ENCODE measurements at regions not wholly inside any gene's neighbourhood (a gene's known extent, or its start where the extent isn't known, plus 50 kb on each side); places are given as distances from the start of the nearest gene placed in this dataset.

- no peak for DNase-seq
These were observed 557.0 kb upstream of the IGFBP3 start for GRCh38 chr7:46478046-46478445.

DNA sequence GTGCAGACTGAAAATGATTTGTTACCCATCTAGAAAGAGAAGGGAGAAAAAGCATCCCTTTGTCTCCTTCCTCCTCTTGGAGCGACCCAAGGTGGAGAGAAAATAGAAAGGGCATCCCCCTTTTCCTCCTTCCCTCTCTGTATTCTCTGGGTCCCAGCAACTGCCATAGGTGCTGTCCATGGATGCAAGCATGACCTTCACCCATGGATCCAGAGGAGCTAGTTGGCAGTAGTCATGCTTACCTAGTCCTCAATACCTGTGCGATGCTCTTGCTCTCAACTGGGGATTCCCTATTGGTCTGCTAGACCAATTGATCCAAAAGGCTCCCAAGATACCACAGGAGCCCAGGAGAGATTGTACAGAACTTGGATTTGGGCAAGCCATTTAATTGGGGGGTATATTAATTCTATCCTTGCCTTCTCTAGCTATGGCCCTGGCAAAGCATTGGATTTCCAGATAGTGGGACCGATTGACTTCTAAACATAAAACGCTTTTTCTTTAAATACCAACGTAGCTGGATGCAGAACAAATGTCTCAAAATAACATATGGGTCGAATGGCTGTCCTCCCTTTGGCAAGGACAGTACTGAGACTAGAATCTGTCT is 547.8 kb upstream of the IGFBP3 start:
- no peak for DNase-seq

DNA sequence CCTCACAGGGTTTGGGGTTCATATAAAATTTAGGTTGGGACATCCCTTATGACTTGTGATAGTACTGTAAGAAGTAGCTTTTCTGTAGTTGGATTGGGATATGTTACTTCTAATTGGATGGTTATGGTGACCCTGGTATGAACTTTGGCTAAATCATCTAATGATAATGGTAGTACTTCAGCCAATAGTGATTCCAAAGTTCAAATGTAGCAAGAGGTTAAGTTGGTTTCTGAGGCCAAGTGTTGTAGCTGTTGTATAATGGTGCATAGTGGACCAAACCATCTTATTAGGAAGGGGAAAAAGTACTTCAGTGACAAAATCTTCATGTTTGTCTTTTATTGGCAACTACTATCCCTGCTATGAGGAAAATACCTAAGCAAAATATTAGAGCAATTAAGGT is 542.1 kb upstream of the IGFBP3 start:
- no peak for DNase-seq

- no peak for DNase-seq
These were observed 540.3 kb upstream of the IGFBP3 start for GRCh38 chr7:46461334-46461777.

DNA sequence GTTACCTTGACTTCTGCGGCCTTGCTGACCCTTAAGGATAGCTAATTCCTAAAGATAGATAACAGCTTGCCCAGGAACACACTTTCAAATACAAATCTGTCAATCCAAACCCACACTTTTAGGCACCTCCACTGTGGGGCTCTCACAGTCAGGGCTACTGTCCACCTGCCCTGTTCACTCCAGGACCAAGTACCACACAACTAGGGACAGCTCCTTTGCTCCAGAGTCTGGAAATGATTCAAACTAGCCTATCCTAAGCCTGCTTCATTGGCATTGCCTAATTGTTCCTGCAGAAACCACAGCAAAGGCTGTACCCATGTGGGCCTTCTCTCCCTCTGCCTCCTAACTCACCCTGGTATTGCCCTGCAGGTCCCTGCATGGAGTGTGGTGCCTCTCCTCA is 538.9 kb upstream of the IGFBP3 start:
- DNase-seq: no peak

- DNase-seq: no peak
These were observed 533.7 kb upstream of the IGFBP3 start for GRCh38 chr7:46454816-46455215.

GRCh38 chr7:46452561-46453135 is 531.6 kb upstream of the IGFBP3 start:
- no peak for DNase-seq

- no peak for DNase-seq
These were observed 530.8 kb upstream of the IGFBP3 start for GRCh38 chr7:46451846-46452245.

- DNase-seq: no peak
These were observed 529.8 kb upstream of the IGFBP3 start for GRCh38 chr7:46450886-46451285.

DNA sequence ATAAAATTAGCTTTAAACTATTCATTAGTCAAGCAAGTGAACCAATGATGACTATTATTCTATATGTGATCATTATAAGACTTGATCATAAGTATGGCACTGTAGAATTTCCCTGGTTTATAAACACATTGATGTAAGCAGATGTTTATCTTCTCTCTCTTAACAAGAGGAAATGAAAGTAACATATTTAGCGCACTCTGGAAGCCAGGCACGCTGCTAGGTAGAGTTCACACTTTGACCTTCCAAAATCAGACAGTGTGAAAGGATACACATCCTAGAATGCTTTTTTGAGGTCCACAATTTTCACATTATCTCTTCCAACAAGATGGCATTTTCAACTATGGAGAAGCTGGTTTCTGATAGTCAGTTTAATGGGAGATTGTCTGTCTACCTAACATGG is 529.4 kb upstream of the IGFBP3 start:
- DNase-seq: no peak

GRCh38 chr7:46449743-46450142 is 528.7 kb upstream of the IGFBP3 start:
- DNase-seq: no peak

GRCh38 chr7:46448478-46448877 is 527.4 kb upstream of the IGFBP3 start:
- no peak for DNase-seq

- DNase-seq: no peak
These were observed 525.1 kb upstream of the IGFBP3 start for GRCh38 chr7:46446151-46446550.

DNA sequence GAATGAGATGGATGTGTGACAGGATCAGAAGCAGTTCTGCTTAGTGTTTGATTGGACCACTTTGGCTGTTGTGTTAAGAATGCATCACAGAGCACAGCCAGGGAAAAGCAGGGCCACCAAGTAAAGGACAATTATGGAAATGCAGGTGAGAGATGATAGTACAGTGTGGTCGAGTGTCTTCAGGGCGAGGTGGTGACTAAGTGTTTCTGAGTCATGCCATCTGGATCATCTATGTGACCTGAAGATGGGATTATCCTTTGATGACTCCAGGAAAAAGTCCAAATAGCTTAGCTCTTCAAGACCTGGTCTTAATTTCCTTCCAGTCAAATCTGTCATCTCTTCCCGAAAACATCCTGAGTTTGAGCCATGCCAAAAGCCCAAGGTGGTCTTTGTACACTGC is 523.2 kb upstream of the IGFBP3 start:
- no peak for DNase-seq

DNA sequence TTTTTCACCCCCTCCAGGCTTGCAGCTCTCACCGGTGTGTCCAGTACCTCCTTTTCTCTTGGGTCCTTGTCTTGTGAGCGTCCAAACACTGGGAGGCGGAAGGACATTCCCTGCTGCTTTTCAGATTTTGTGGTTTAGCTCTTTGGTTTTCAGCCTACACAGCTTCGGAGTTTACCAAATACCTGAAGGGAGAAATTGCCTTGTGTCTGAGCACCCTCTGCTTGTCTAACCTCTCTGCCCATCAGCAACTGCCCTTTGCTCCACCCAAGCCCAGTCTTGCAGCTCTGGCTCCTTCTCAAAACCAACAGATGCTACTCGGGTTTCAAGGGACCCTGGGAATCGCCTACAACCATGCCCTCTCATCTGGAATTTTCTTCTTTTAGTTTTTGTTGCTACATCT is 519.1 kb upstream of the IGFBP3 start:
- no peak for DNase-seq

DNA sequence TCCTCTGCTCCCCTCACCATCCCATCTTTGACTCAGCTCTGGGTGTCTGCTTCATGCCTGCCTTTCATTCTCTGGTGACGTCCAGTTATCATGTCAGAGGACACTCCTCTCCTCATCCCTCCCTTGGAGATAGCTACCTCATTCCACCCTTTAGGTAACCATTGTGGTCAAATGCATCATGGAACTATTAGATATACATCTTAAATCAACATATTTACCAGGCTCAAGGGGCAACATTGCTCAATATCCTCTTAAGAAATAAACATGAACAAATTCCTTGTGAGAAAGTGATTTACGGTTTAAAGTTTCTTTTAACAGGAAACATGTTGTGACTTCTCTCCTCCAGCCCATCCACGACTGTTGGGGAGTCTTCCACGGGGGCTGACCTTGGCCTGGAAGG is 511.6 kb upstream of the IGFBP3 start:
- no peak for DNase-seq

DNA sequence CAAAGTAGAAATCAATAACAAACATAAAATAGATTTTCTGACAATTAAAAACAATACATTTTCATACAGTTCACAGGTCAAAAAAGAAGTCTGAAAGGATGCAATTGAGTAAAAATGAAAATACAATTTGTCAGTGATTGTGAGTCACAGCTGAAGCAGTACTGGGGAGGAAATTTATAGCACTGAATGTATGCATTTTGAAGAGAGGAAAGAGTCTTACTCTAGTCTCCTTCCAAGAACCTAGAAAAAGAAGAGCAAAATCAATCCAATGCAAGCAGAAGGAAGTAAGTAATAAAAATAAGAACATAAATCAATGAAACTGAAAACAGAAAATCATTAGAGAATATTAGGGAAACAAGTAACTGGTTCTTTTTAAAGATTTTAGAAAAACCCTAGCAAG is 507.2 kb upstream of the IGFBP3 start:
- no peak for DNase-seq

DNA sequence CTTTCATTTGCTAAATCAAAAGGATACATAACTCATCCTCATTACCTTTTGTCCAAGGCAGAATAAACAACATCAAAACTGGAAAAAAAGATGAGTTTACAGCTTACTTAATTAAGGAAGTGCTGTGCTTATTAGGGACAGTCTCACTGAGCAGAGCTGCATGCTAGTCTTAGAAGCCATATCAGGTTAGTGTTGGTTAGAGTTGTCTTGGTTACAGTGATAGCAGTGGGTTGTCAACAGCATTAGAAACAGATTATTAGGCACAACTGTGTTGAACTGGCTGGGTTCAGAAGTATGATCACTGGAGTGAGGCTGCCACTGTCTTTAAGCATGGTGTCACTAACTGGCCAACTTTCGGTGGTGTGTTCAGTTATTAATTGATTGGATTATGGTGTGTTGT is 503.9 kb upstream of the IGFBP3 start:
- no peak for DNase-seq

GRCh38 chr7:46421441-46422230 is 500.6 kb upstream of the IGFBP3 start:
- DNase-seq: no peak

- no peak for DNase-seq
These were observed 493.9 kb upstream of the IGFBP3 start for GRCh38 chr7:46414946-46415345.

DNA sequence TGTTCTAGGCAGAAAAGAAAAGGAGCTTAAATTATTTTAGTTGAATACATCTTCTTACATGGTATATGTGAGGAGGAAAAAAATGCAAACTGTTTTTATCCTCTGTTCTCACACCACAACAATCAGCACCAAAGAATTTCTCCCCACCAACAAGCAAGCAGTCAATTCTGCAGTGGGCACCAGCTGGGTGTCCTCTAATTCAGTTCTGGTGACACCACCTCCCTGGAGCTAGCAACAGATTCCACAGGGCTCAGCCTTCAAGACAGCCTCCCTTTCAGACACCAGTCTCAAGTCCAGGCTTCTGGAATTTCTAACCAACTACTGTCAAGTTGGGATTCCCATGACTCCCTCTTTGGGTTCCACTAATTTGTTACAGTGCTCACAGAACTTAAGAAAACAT is 490.2 kb upstream of the IGFBP3 start:
- DNase-seq: no peak

DNA sequence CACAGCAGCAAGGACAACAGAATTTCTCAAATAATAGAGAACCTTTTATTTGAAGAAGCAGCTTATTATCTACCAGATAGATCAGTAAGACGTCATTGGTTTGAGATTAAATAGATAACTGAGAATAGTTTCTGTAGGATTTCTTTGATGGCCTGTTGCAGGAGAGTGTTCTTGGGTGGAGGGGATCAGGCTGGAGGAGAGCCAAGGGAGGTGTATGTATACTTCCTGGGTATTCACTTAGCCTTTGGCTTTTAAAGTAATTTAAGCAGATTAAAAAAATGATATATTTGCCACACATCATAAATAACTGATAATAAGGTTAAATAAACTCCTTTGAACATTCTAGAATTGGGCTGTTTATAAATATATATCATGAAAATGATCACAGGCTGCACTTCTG is 486.1 kb upstream of the IGFBP3 start:
- DNase-seq: no peak

- no peak for DNase-seq
These were observed 476.5 kb upstream of the IGFBP3 start for GRCh38 chr7:46397591-46397990.

DNA sequence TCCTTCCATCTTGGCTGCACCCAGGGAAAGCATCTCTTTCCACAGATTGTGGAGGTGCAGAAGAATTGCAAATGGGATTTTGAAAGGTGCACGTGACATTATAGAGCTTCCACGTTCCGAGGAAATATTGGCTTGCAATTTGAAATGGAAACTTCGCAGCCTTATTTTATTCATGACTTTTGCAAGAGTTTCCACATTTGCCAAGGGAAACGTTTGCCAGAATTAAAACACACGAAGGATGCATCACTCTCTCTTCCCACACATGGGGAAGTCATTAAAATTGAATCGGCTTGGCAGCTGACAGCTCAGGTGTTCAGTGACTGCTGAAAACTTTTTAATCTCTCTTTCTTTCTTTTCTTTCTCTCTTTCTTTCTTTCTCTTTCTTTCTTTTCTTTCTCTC is 475.4 kb upstream of the IGFBP3 start:
- DNase-seq: no peak

DNA sequence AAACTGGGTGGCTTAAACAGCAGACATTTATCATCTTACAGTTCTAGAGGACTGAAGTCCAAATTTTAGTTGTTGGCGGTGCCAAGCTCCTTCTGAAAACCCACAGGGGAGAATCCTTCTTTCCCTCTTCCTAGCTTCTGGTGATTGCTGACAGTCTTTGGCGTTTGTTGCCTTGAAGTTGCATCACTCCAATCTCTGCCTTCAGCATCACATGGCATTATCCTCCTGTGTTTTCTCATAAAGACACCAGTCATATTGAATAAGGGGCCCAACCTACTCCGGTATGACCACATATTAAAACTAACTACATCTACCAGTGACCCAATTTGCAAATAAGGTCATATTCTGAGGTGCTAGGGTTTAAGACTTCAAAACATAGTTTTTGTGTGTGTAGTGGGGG is 472.1 kb upstream of the IGFBP3 start:
- DNase-seq: no peak

Measured in NCI-H1694 treated with DMSO at 0.1 percent for 48 hours (cell line).